HG03575 (cell line): ENCODE measurements at regions not wholly inside any gene's neighbourhood (a gene's known extent, or its start where the extent isn't known, plus 50 kb on each side); places are given as distances from the start of the nearest gene placed in this dataset.
"Not testable (repeated sequence)": the region's sequence is repeated elsewhere in the genome, so short reads cannot be mapped to it uniquely, and the experiment has no call there.

Experiments used
- ATAC-seq: cut with Tn5 transposase; IDR thresholded peaks from one replicate; pipeline ENCODE4 v1.9.1; 2021; ENCODE audit not compliant: unreplicated experiment, insufficient number of reproducible peaks, low FRiP score; ENCODE audit errors: extremely low read depth

- ATAC-seq, result no peak
Measured at GRCh38 chr3:175989161-175989560, 1130.0 kb downstream of the NAALADL2 start.

GRCh38 chr3:175988401-175988800 is 1129.3 kb downstream of the NAALADL2 start:
- no peak for ATAC-seq

- no peak for ATAC-seq
Measured at GRCh38 chr3:175985781-175986180, 1126.6 kb downstream of the NAALADL2 start.

GRCh38 chr3:175983379-175983778 is 1124.2 kb downstream of the NAALADL2 start:
- ATAC-seq, result no peak

- ATAC-seq, result no peak
Measured at GRCh38 chr3:175980486-175981090, 1121.5 kb downstream of the NAALADL2 start.

- ATAC-seq, result no peak
Measured at GRCh38 chr3:175977968-175978752, 1119.0 kb downstream of the NAALADL2 start.

GRCh38 chr3:175969456-175969855 is 1110.3 kb downstream of the NAALADL2 start:
- no peak for ATAC-seq

- no peak for ATAC-seq
Measured at GRCh38 chr3:175965036-175965435, 1105.9 kb downstream of the NAALADL2 start.

- no peak for ATAC-seq
Measured at GRCh38 chr3:175957427-175957826, 1098.3 kb downstream of the NAALADL2 start.

- ATAC-seq, result no peak
Measured at GRCh38 chr3:175956964-175957363, 1097.8 kb downstream of the NAALADL2 start.

GRCh38 chr3:175951047-175951694 is 1092.0 kb downstream of the NAALADL2 start:
- no peak for ATAC-seq

- ATAC-seq, result no peak
Measured at GRCh38 chr3:175948041-175948440, 1088.9 kb downstream of the NAALADL2 start.

- no peak for ATAC-seq
Measured at GRCh38 chr3:175941352-175941751, 1082.2 kb downstream of the NAALADL2 start.

- ATAC-seq, result no peak
Measured at GRCh38 chr3:175940881-175941280, 1081.7 kb downstream of the NAALADL2 start.

- ATAC-seq, result no peak
Measured at GRCh38 chr3:175940243-175940642, 1081.1 kb downstream of the NAALADL2 start.

GRCh38 chr3:175937367-175937766 is 1078.2 kb downstream of the NAALADL2 start:
- not testable (repeated sequence) for ATAC-seq

GRCh38 chr3:175932586-175932985 is 1073.5 kb downstream of the NAALADL2 start:
- no peak for ATAC-seq

- ATAC-seq, result no peak
Measured at GRCh38 chr3:175919133-175919532, 1060.0 kb downstream of the NAALADL2 start.

GRCh38 chr3:175916191-175916934 is 1057.2 kb downstream of the NAALADL2 start:
- no peak for ATAC-seq
